ENCODE measurements at regions not wholly inside any gene's neighbourhood (a gene's known extent, or its start where the extent isn't known, plus 50 kb on each side); places are given as distances from the start of the nearest gene placed in this dataset.

DNA sequence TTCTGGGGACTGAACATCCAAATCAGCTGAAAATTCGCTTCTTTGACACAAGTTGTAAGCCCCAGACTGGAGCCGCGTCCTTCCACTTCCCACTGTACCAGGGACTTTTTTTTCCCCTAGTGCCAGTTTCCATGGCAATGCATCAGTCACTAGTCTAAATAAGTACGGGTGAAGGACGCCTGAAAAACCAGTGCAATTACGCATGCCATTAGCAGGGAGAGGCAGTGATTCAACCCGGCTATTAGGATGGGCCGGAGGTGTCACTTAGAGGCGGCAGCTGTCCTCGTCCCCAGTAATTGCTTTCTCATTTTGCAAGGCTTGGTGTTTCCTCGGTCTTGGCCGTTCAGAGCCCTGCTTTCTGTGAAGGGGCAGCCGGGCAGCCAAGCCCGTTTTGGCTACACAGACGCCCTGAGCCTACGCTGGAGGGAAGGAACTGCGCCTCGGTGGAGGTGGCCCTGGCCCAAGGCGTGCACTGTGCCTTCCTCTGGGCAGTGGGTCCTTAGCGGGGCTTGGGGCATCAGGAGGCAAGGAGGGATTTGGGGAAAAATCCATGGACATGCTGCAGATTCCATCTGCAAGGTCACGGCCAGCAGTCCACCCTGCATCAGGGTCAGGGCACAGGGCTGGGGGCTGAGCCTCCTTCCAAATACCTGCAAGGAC, 319.7 kb downstream of the CTTN start:
- H3K9me3 Mint-ChIP-seq: no peaks in the 10 kb centered on the region
- H3K27me3 Mint-ChIP-seq (ENCODE audit: low read depth in 2 of 2): no peaks in the 10 kb centered on the region
- TF ChIP-seq, protein P1, sequence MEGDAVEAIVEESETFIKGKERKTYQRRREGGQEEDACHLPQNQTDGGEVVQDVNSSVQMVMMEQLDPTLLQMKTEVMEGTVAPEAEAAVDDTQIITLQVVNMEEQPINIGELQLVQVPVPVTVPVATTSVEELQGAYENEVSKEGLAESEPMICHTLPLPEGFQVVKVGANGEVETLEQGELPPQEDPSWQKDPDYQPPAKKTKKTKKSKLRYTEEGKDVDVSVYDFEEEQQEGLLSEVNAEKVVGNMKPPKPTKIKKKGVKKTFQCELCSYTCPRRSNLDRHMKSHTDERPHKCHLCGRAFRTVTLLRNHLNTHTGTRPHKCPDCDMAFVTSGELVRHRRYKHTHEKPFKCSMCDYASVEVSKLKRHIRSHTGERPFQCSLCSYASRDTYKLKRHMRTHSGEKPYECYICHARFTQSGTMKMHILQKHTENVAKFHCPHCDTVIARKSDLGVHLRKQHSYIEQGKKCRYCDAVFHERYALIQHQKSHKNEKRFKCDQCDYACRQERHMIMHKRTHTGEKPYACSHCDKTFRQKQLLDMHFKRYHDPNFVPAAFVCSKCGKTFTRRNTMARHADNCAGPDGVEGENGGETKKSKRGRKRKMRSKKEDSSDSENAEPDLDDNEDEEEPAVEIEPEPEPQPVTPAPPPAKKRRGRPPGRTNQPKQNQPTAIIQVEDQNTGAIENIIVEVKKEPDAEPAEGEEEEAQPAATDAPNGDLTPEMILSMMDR (IDR thresholded peaks at IDR 0.05): no peak
- intact Hi-C loops (cut with micrococcal nuclease): no loop called here
- H3K36me3 Mint-ChIP-seq: no peaks in the 10 kb centered on the region
- no peaks in the 10 kb centered on the region for H3K36me3 ChIP-seq (ENCODE audit: control insufficient read depth, insufficient read depth, low read length)
- no peaks in the 10 kb centered on the region for H3K27me3 ChIP-seq (ENCODE audit: control insufficient read depth, insufficient read depth, low read length)
- no peak overlapping the region for H3K27ac ChIP-seq (ENCODE audit: low read length)
- H3K4me3 ChIP-seq (ENCODE audit: low read length): no peak overlapping the region
- ATAC-seq: no peak
- H3K27ac Mint-ChIP-seq: no peak overlapping the region
- H3K4me1 Mint-ChIP-seq: no peaks in the 10 kb centered on the region
- H3K4me3 Mint-ChIP-seq: no peak overlapping the region
- DNase-seq: no peak
- WGBS (ENCODE audit: insufficient coverage): 57% methylated on average over 21 of the region's 21 CpGs
- H3K9me3 ChIP-seq (ENCODE audit: control insufficient read depth, insufficient read depth, low read length): no peaks in the 10 kb centered on the region
- no peaks in the 10 kb centered on the region for H3K4me1 ChIP-seq (ENCODE audit: control insufficient read depth, insufficient read depth, low read length)

DNA sequence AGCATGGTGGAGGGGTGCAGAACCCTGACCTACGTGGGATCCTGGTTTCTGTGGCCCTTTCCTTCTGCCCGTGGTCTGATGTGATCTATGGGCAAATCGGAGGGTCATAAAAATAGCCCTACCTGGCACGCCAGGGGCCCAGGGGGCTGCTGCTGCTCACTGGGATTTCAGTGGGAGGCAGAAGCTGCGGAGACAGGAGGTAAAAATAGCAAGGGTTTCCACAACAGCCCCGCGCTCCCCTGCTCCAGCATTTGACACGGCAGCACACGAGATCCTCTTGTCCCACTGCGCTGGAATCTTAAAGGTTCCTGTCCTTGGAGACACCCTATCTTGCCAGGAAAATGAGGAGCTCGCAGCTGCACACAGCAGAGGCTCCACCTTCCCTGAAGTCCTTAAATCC, 321.2 kb downstream of the CTTN start:
- Histone ChIP-seq H3K4me1 (ENCODE audit: control insufficient read depth, insufficient read depth, low read length) (no peaks in the 10 kb centered on the region), H3K36me3 (ENCODE audit: control insufficient read depth, insufficient read depth, low read length) (no peaks in the 10 kb centered on the region), H3K9me3 (ENCODE audit: control insufficient read depth, insufficient read depth, low read length) (no peaks in the 10 kb centered on the region), H3K27ac (ENCODE audit: low read length) (no peak overlapping the region), H3K27me3 (ENCODE audit: control insufficient read depth, insufficient read depth, low read length) (no peaks in the 10 kb centered on the region), H3K4me3 (ENCODE audit: low read length) (no peak overlapping the region)
- Mint-ChIP-seq H3K9me3 (no peaks in the 10 kb centered on the region), H3K4me3 (no peak overlapping the region), H3K36me3 (no peaks in the 10 kb centered on the region), H3K27ac (no peak overlapping the region), H3K27me3 (ENCODE audit: low read depth in 2 of 2) (peaks cover 0 to 2% of the 10 kb centered on the region in 2 donors), H3K4me1 (no peaks in the 10 kb centered on the region)
- TF ChIP-seq, protein P1 (IDR thresholded peaks at IDR 0.05): no peak
- WGBS (ENCODE audit: insufficient coverage): 86% methylated on average over 11 of the region's 11 CpGs
- intact Hi-C loops (cut with micrococcal nuclease): no loop called here
- ATAC-seq: no peak
- DNase-seq: no peak

DNA sequence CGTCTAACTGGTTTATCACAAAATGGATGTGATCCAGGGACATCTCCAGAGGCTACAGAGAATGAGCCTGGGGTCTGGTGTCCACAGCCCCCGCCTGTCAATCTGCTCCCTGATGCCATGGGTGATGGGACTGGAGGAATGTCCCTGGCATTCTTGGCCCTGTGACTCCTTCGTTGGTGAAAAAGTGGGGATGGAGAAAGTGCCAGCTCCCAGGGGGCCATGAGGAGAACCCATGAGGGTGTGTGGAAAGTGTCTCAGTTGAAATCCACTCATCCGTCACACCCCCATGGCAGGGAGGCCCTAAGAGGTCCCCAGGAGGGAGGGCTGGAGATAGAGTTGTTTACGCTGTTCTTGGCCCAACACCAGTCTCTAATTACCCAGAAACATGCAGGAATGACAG, 322.0 kb downstream of the CTTN start:
- H3K4me3 Mint-ChIP-seq: no peak overlapping the region
- Histone ChIP-seq H3K36me3 (ENCODE audit: control insufficient read depth, insufficient read depth, low read length) (no peaks in the 10 kb centered on the region), H3K9me3 (ENCODE audit: control insufficient read depth, insufficient read depth, low read length) (no peaks in the 10 kb centered on the region), H3K27me3 (ENCODE audit: control insufficient read depth, insufficient read depth, low read length) (no peaks in the 10 kb centered on the region), H3K4me3 (ENCODE audit: low read length) (no peak overlapping the region), H3K27ac (ENCODE audit: low read length) (no peak overlapping the region), H3K4me1 (ENCODE audit: control insufficient read depth, insufficient read depth, low read length) (no peaks in the 10 kb centered on the region)
- intact Hi-C loops (cut with micrococcal nuclease): no loop called here
- 79% methylated on average over 5 of the region's 5 CpGs for WGBS (ENCODE audit: insufficient coverage)
- no peaks in the 10 kb centered on the region for H3K36me3 Mint-ChIP-seq
- no peaks in the 10 kb centered on the region for H3K4me1 Mint-ChIP-seq
- ATAC-seq (no peak), DNase-seq (no peak)
- no peaks in the 10 kb centered on the region for H3K9me3 Mint-ChIP-seq
- no peak overlapping the region for H3K27ac Mint-ChIP-seq
- H3K27me3 Mint-ChIP-seq (ENCODE audit: low read depth in 2 of 2): peaks cover 0 to 4% of the 10 kb centered on the region in 2 donors
- TF ChIP-seq, protein P1 (IDR thresholded peaks at IDR 0.05): no peak

DNA sequence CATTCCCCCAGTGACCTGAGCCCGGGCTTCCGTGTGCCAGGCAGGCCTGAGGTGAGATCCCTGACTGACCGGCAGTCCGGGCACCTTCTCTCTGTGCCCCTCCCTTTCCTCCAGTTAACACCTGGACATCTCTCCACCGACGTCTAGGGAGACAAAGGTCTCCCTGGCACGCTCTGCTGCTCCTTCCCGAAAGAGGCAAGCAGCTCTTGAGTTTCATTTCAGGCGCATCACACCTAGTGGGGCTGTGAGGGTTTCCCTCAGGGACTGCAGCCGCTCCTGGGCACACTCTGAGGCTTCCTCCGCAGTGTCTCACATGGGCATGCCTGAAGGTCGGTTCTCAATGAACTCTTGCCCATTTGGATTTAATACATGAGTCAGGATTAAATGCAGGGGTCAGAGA, 322.7 kb downstream of the CTTN start:
- 90% methylated on average over 12 of the region's 12 CpGs for WGBS (ENCODE audit: insufficient coverage)
- intact Hi-C loops (cut with micrococcal nuclease): no loop called here
- Histone ChIP-seq H3K36me3 (ENCODE audit: control insufficient read depth, insufficient read depth, low read length) (no peaks in the 10 kb centered on the region), H3K9me3 (ENCODE audit: control insufficient read depth, insufficient read depth, low read length) (no peaks in the 10 kb centered on the region), H3K4me1 (ENCODE audit: control insufficient read depth, insufficient read depth, low read length) (no peaks in the 10 kb centered on the region), H3K27me3 (ENCODE audit: control insufficient read depth, insufficient read depth, low read length) (no peaks in the 10 kb centered on the region), H3K27ac (ENCODE audit: low read length) (no peak overlapping the region), H3K4me3 (ENCODE audit: low read length) (no peak overlapping the region)
- H3K9me3 Mint-ChIP-seq: no peaks in the 10 kb centered on the region
- H3K27me3 Mint-ChIP-seq (ENCODE audit: low read depth in 2 of 2): peaks cover 0 to 4% of the 10 kb centered on the region in 2 donors
- ATAC-seq (no peak), DNase-seq (no peak)
- TF ChIP-seq, protein P1 (IDR thresholded peaks at IDR 0.05): no peak
- no peaks in the 10 kb centered on the region for H3K36me3 Mint-ChIP-seq
- H3K4me3 Mint-ChIP-seq: no peak overlapping the region
- no peaks in the 10 kb centered on the region for H3K4me1 Mint-ChIP-seq
- H3K27ac Mint-ChIP-seq: no peak overlapping the region
